Coronary artery (tissue), 2 donors: ENCODE measurements at regions not wholly inside any gene's neighbourhood (a gene's known extent, or its start where the extent isn't known, plus 50 kb on each side); places are given as distances from the start of the nearest gene placed in this dataset.

ENCODE experiments used
- DNase-seq: peaks from one replicate; pipeline ENCODE4 v3.0.0-alpha.2; 2017; ENCODE audit warnings: low spot score
- H3K27ac ChIP-seq, 2 donors: fragments of 200-600 bp; sonication (generic); one replicate each; pipeline ENCODE4 v1.5.1; 2016 to 2019
- H3K4me3 ChIP-seq: fragments of 200-600 bp; sonication (generic); 2 replicates; pipeline ENCODE4 v1.5.1; 2016; ENCODE audit warnings: mild to moderate bottlenecking, moderate library complexity
- TF ChIP-seq, protein P1 (sequence below): fragments of 200-600 bp; sonication (generic); IDR thresholded peaks from one replicate; pipeline ENCODE4 v1.5.1; 2019; ENCODE audit warnings: antibody characterized with exemption

GRCh38 chr6:147105786-147106185 lies 98.4 kb upstream of the STXBP5 start:
- TF ChIP-seq, protein P1, sequence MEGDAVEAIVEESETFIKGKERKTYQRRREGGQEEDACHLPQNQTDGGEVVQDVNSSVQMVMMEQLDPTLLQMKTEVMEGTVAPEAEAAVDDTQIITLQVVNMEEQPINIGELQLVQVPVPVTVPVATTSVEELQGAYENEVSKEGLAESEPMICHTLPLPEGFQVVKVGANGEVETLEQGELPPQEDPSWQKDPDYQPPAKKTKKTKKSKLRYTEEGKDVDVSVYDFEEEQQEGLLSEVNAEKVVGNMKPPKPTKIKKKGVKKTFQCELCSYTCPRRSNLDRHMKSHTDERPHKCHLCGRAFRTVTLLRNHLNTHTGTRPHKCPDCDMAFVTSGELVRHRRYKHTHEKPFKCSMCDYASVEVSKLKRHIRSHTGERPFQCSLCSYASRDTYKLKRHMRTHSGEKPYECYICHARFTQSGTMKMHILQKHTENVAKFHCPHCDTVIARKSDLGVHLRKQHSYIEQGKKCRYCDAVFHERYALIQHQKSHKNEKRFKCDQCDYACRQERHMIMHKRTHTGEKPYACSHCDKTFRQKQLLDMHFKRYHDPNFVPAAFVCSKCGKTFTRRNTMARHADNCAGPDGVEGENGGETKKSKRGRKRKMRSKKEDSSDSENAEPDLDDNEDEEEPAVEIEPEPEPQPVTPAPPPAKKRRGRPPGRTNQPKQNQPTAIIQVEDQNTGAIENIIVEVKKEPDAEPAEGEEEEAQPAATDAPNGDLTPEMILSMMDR = no peak
- no peak for DNase-seq
- Histone ChIP-seq H3K27ac (no peak overlapping the region), H3K4me3 (no peak overlapping the region)

GRCh38 chr6:147106759-147107401 lies 97.3 kb upstream of the STXBP5 start:
- TF ChIP-seq, protein P1 = no peak
- DNase-seq = no peak
- Histone ChIP-seq H3K4me3 (no peak overlapping the region), H3K27ac (no peak overlapping the region)

DNA sequence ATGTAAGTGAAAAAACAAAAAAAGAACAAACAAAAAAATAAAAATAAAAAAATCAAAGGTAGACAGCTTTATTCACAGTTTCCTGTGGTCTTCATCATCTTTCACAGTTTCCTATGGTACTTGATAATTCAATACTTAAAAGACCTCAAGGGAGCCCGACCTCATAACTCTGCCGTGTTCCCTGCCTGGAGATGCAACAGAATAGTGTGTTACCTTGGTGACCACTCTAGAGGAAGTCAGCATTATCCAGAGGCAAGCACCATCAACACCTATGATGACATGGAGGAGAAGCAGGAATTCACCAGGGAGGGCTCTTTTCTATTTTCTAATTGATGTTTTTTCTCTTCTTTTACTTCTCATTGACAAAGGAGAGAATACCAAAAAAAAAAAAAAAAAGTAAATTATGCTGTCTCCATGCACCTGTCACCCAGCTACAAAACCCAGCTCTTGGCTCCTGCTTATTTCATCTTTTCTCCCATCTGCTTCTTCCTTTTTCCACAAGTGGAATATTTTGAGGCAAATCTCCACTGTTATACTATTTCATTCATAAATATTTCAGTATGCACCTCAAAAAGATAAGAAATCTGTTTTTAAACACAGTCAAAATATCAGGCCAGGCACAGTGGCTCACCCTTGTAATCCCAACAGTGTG lies 95.8 kb upstream of the STXBP5 start:
- DNase-seq = no peak
- TF ChIP-seq, protein P1 = no peak
- Histone ChIP-seq H3K27ac (no peak overlapping the region), H3K4me3 (no peak overlapping the region)

- Histone ChIP-seq H3K4me3 (no peak overlapping the region), H3K27ac (no peak overlapping the region)
- TF ChIP-seq, protein P1 = no peak
- DNase-seq = no peak
Observed at GRCh38 chr6:147109707-147110106, 94.5 kb upstream of the STXBP5 start.

- DNase-seq = no peak
- no peak overlapping the region for H3K4me3 ChIP-seq
- no peak overlapping the region for H3K27ac ChIP-seq
- TF ChIP-seq, protein P1 = no peak
Observed at GRCh38 chr6:147116056-147116455, 88.2 kb upstream of the STXBP5 start.

- TF ChIP-seq, protein P1 = no peak
- H3K4me3 ChIP-seq = no peak overlapping the region
- no peak for DNase-seq
- no peak overlapping the region for H3K27ac ChIP-seq
Observed at GRCh38 chr6:147117011-147117410, 87.2 kb upstream of the STXBP5 start.

DNA sequence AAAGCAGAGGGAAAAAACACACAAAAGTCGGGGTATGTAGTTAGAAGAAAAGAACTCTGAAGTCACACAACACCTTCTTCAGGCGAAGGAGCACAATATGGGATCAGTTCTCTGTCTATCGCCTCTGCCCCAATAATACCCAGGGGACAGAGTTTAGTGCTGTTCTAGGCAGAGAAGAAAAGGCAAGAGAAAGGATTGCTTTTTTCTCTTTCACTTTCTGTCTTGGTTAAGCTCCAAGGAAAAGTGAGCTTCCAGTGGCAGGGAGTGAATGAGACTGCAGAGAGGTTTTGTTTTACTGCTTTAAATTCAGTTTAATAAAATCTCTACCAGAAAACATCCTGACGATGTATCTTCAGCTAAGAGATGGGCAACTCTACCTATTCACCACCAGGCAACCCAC lies 86.6 kb upstream of the STXBP5 start:
- TF ChIP-seq, protein P1 = no peak
- H3K4me3 ChIP-seq = peak overlapping the region; percentile 17
- H3K27ac ChIP-seq = no peak overlapping the region
- no peak for DNase-seq
